ENCODE measurements at regions not wholly inside any gene's neighbourhood (a gene's known extent, or its start where the extent isn't known, plus 50 kb on each side); places are given as distances from the start of the nearest gene placed in this dataset.

DNA sequence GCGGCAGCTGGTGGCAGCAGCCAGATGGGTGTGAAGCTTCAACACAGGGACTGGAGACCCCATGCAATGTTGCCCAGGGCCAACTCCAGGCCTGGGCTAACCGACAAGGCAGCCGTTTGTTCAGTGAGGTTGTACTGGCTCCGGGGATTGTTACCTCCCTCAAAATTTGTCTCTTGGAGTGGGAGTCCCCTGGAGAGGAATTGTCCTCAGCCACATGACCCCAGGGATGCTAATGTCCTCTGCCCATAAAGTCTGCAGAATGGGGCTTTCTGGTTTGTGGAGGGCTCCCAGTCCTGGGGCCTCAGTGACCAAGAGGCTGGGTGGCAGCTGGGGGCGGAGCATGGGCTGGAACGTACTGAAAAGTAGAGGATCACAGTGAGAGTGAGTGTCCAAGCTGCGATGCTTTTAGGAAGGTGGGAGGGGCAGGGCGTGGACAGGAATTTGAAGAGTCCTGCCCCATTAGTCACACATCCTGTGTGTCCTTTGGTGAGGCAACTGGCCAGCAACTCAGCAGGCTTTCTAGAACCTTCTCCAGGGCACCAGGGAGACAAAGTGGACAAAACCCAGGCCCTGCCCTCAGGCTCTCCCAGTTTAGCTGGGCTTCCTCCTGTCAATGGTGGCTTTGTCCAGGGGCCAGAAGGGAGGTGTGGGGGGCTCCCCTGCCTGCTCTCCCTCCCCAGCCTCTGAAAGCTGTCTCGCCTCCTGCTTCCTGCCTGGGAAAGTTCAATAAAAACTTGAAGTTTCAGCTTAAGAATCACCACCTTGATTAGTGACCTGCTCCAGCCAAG lies 114.0 kb downstream of the NSG2 start:
- H3K4me1 ChIP-seq (ENCODE audit: control insufficient read depth in 4 of 4, insufficient read depth in 4 of 4, low read length in 3 of 4): no peaks in the 10 kb centered on the region
- TF ChIP-seq HNF4G (IDR thresholded peaks at IDR 0.05): no peak
- no peak for TF ChIP-seq FOXA2 (IDR thresholded peaks at IDR 0.05)
- no peak for TF ChIP-seq SP1 (IDR thresholded peaks at IDR 0.05)
- TF ChIP-seq JUND (IDR thresholded peaks at IDR 0.05): no peak
- TF ChIP-seq FOXA1 (IDR thresholded peaks at IDR 0.05): no peak
- no peak for TF ChIP-seq MAX (IDR thresholded peaks at IDR 0.05)
- no peak for TF ChIP-seq ATF3 (IDR thresholded peaks at IDR 0.05)
- TF ChIP-seq RXRA (IDR thresholded peaks at IDR 0.05): no peak
- no peak for TF ChIP-seq RAD21 (IDR thresholded peaks at IDR 0.05)
- WGBS: 78% methylated on average over 9 of the region's 9 CpGs
- peaks cover 0 to 6% (median 3%) of the 10 kb centered on the region in 4 donors for H3K9me3 ChIP-seq (ENCODE audit: control insufficient read depth in 4 of 4, low read length in 3 of 4)
- no peak overlapping the region for H3K9ac ChIP-seq (ENCODE audit: low read depth in 1 of 2, low read length in 2 of 2)
- H3K36me3 ChIP-seq (ENCODE audit: control insufficient read depth in 4 of 4, insufficient read depth in 3 of 4, low read depth in 1 of 4, low read length in 3 of 4): no peaks in the 10 kb centered on the region
- no peak overlapping the region for H3K27ac ChIP-seq (ENCODE audit: low read depth in 1 of 2, low read length in 2 of 2)
- no peak for DNase-seq (ENCODE audit: low spot score)
- no peaks in the 10 kb centered on the region for H3K27me3 ChIP-seq (ENCODE audit: control insufficient read depth in 4 of 4, insufficient read depth in 4 of 4, low read length in 3 of 4)
- H3K4me3 ChIP-seq (ENCODE audit: low read depth in 1 of 3, low read length in 3 of 3): no peak overlapping the region

- Histone ChIP-seq H3K9ac (ENCODE audit: low read depth in 1 of 2, low read length in 2 of 2) (no peak overlapping the region), H3K4me3 (ENCODE audit: low read depth in 1 of 3, low read length in 3 of 3) (no peak overlapping the region), H3K36me3 (ENCODE audit: control insufficient read depth in 4 of 4, insufficient read depth in 3 of 4, low read depth in 1 of 4, low read length in 3 of 4) (no peaks in the 10 kb centered on the region), H3K27me3 (ENCODE audit: control insufficient read depth in 4 of 4, insufficient read depth in 4 of 4, low read length in 3 of 4) (no peaks in the 10 kb centered on the region), H3K27ac (ENCODE audit: low read depth in 1 of 2, low read length in 2 of 2) (no peak overlapping the region), H3K4me1 (ENCODE audit: control insufficient read depth in 4 of 4, insufficient read depth in 4 of 4, low read length in 3 of 4) (no peaks in the 10 kb centered on the region), H3K9me3 (ENCODE audit: control insufficient read depth in 4 of 4, low read length in 3 of 4) (peaks cover 0 to 3% (median 0%) of the 10 kb centered on the region in 4 donors)
- TF ChIP-seq MAX (IDR thresholded peaks at IDR 0.05) (no peak), HNF4A (conservative IDR thresholded peaks at IDR 0.05) (no peak), RXRA (IDR thresholded peaks at IDR 0.05) (no peak), HNF4G (IDR thresholded peaks at IDR 0.05) (no peak), TAF1 (conservative IDR thresholded peaks at IDR 0.05) (no peak), ZBTB33 (IDR thresholded peaks at IDR 0.05) (no peak), FOXA2 (IDR thresholded peaks at IDR 0.05) (no peak), RAD21 (IDR thresholded peaks at IDR 0.05) (no peak)
- DNase-seq (ENCODE audit: low spot score): no peak
- 85% methylated on average over 9 of the region's 9 CpGs for WGBS
Observed at GRCh38 chr5:174165406-174165805, 119.9 kb downstream of the NSG2 start.

DNA sequence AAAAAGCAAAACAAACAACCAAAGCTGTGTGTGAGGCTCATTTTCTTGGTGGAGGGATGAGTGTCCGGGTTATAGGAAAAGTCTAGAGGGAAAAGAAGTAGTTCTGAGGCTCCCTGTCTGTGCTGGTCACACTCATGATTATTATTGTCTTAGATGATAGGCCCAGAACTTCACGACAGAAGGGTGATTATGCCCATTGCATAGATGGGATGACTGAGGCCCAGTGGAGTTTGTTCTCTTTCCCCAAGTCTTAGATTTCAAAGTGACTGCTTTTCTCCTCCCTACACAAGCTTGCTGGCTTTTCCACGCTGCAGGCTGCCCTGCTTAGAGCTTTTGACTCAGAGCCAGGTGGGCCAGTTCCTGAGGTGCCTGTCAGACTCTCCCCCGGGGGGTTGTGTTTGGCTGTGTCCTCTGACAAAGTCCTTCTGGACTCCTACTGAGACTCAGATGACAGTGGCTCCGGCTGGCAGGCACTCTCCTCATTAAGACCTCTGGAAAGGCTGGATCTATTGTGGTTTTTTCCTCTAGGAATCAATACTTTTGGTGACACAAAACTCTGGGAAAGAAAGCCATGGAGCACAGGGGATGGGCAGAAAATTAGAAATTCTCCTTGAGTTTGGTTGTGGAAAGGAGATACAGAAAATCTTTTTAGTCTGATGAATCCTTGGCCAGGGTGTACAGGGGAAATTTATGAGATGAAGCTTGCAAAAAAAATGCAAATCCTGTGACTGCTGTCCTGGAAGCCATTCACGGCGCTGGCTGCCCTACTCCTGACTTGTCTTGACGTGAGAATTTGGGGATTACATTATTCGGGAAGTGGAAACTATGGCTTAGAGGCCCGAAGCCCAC lies 120.9 kb downstream of the NSG2 start:
- 77% methylated on average over 10 of the region's 10 CpGs for WGBS
- Histone ChIP-seq H3K4me1 (ENCODE audit: control insufficient read depth in 4 of 4, insufficient read depth in 4 of 4, low read length in 3 of 4) (no peaks in the 10 kb centered on the region), H3K27me3 (ENCODE audit: control insufficient read depth in 4 of 4, insufficient read depth in 4 of 4, low read length in 3 of 4) (no peaks in the 10 kb centered on the region), H3K36me3 (ENCODE audit: control insufficient read depth in 4 of 4, insufficient read depth in 3 of 4, low read depth in 1 of 4, low read length in 3 of 4) (no peaks in the 10 kb centered on the region), H3K9me3 (ENCODE audit: control insufficient read depth in 4 of 4, low read length in 3 of 4) (peaks cover 0 to 3% (median 0%) of the 10 kb centered on the region in 4 donors), H3K9ac (ENCODE audit: low read depth in 1 of 2, low read length in 2 of 2) (no peak overlapping the region), H3K27ac (ENCODE audit: low read depth in 1 of 2, low read length in 2 of 2) (no peak overlapping the region), H3K4me3 (ENCODE audit: low read depth in 1 of 3, low read length in 3 of 3) (no peak overlapping the region)
- DNase-seq (ENCODE audit: low spot score): no peak
- no peak for TF ChIP-seq YY1 (IDR thresholded peaks at IDR 0.05)
- TF ChIP-seq EGR1 (IDR thresholded peaks at IDR 0.05; ENCODE audit: low read depth in 2 of 2): no peak
- TF ChIP-seq FOXA2 (IDR thresholded peaks at IDR 0.05): no peak
- no peak for TF ChIP-seq REST (IDR thresholded peaks at IDR 0.05)
- TF ChIP-seq FOXA1 (IDR thresholded peaks at IDR 0.05): no peak
- TF ChIP-seq JUND (IDR thresholded peaks at IDR 0.05): no peak
- TF ChIP-seq HNF4G (IDR thresholded peaks at IDR 0.05): no peak
- TF ChIP-seq, protein P1, sequence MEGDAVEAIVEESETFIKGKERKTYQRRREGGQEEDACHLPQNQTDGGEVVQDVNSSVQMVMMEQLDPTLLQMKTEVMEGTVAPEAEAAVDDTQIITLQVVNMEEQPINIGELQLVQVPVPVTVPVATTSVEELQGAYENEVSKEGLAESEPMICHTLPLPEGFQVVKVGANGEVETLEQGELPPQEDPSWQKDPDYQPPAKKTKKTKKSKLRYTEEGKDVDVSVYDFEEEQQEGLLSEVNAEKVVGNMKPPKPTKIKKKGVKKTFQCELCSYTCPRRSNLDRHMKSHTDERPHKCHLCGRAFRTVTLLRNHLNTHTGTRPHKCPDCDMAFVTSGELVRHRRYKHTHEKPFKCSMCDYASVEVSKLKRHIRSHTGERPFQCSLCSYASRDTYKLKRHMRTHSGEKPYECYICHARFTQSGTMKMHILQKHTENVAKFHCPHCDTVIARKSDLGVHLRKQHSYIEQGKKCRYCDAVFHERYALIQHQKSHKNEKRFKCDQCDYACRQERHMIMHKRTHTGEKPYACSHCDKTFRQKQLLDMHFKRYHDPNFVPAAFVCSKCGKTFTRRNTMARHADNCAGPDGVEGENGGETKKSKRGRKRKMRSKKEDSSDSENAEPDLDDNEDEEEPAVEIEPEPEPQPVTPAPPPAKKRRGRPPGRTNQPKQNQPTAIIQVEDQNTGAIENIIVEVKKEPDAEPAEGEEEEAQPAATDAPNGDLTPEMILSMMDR (IDR thresholded peaks at IDR 0.05; ENCODE audit: low read depth, low read length, missing input control): no peak
- TF ChIP-seq SP1 (IDR thresholded peaks at IDR 0.05): no peak
- TF ChIP-seq RXRA (IDR thresholded peaks at IDR 0.05): no peak
- no peak for TF ChIP-seq MAX (IDR thresholded peaks at IDR 0.05)
- no peak for TF ChIP-seq TAF1 (conservative IDR thresholded peaks at IDR 0.05)
- no peak for TF ChIP-seq HNF4A (conservative IDR thresholded peaks at IDR 0.05)
